ENCODE measurements at regions not wholly inside any gene's neighbourhood (a gene's known extent, or its start where the extent isn't known, plus 50 kb on each side); places are given as distances from the start of the nearest gene placed in this dataset.
"Not testable (repeated sequence)": the region's sequence is repeated elsewhere in the genome, so short reads cannot be mapped to it uniquely, and the experiment has no call there.

- no peak overlapping the region for H3K27ac ChIP-seq
- no peaks in the 10 kb centered on the region for H3K27me3 ChIP-seq
- TF ChIP-seq POLR2A (IDR thresholded peaks at IDR 0.05), result no peak
- TF ChIP-seq, protein P1, sequence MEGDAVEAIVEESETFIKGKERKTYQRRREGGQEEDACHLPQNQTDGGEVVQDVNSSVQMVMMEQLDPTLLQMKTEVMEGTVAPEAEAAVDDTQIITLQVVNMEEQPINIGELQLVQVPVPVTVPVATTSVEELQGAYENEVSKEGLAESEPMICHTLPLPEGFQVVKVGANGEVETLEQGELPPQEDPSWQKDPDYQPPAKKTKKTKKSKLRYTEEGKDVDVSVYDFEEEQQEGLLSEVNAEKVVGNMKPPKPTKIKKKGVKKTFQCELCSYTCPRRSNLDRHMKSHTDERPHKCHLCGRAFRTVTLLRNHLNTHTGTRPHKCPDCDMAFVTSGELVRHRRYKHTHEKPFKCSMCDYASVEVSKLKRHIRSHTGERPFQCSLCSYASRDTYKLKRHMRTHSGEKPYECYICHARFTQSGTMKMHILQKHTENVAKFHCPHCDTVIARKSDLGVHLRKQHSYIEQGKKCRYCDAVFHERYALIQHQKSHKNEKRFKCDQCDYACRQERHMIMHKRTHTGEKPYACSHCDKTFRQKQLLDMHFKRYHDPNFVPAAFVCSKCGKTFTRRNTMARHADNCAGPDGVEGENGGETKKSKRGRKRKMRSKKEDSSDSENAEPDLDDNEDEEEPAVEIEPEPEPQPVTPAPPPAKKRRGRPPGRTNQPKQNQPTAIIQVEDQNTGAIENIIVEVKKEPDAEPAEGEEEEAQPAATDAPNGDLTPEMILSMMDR (IDR thresholded peaks at IDR 0.05), result no peak
- WGBS, 2 donors, result 80 to 91% methylated on average over 1 to 6 of the region's 6 CpGs
- H3K9me3 ChIP-seq, result no peaks in the 10 kb centered on the region
- H3K4me1 ChIP-seq, result peaks cover 0 to 14% (median 0%) of the 10 kb centered on the region in 3 donors
- H3K4me3 ChIP-seq, result no peak overlapping the region
- intact Hi-C loops (cut with DNase I), result no loop called here
- no peaks in the 10 kb centered on the region for H3K36me3 ChIP-seq
- no peak for DNase-seq
These were observed 69.1 kb upstream of the NREP start for GRCh38 chr5:111826064-111826463.

- Histone ChIP-seq H3K27ac (no peak overlapping the region), H3K36me3 (no peaks in the 10 kb centered on the region), H3K9me3 (peaks cover 0 to 9% (median 7%) of the 10 kb centered on the region in 3 donors), H3K27me3 (no peaks in the 10 kb centered on the region), H3K4me1 (no peaks in the 10 kb centered on the region), H3K4me3 (no peak overlapping the region)
- intact Hi-C loops (cut with DNase I), result no loop called here
- no peak for TF ChIP-seq POLR2A (IDR thresholded peaks at IDR 0.05)
- TF ChIP-seq, protein P1 (IDR thresholded peaks at IDR 0.05), result no peak
- no peak for DNase-seq
- 75 to 81% methylated on average over 5 of the region's 5 CpGs for WGBS, 2 donors
These were observed 63.1 kb upstream of the NREP start for GRCh38 chr5:111820072-111820471.

- H3K4me3 ChIP-seq; H3K27ac ChIP-seq; H3K4me1 ChIP-seq; H3K36me3 ChIP-seq; intact Hi-C loops (cut with DNase I); H3K27me3 ChIP-seq; DNase-seq; H3K9me3 ChIP-seq: not testable (repeated sequence)
- 88 to 90% methylated on average over 1 of the region's 1 CpG for WGBS, 2 donors
These were observed 62.0 kb upstream of the NREP start for GRCh38 chr5:111819028-111819427.

DNA sequence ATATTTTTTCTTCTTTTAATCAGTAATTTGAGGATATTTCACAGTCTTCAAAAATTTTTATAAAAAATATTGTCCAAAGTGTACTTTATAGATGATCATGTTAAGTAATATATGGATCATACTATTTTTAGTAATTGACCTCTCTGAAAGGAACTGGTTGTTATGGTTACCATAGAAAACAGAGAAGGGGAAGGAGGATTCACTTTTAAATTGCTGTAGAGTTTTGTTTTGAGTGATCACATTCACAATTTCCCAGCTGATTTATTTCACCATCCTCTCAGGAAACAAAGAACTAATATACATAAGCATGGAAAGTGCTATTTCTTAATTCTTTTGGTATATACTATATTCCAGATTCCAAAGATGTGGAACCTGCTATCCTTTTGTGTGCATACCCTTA, 56.5 kb upstream of the NREP start:
- Histone ChIP-seq H3K9me3 (no peaks in the 10 kb centered on the region), H3K4me1 (no peaks in the 10 kb centered on the region), H3K27me3 (no peaks in the 10 kb centered on the region), H3K4me3 (no peak overlapping the region), H3K27ac (no peak overlapping the region), H3K36me3 (no peaks in the 10 kb centered on the region)
- intact Hi-C loops (cut with DNase I), result no loop called here
- TF ChIP-seq POLR2A (IDR thresholded peaks at IDR 0.05), result no peak
- no peak for DNase-seq

DNA sequence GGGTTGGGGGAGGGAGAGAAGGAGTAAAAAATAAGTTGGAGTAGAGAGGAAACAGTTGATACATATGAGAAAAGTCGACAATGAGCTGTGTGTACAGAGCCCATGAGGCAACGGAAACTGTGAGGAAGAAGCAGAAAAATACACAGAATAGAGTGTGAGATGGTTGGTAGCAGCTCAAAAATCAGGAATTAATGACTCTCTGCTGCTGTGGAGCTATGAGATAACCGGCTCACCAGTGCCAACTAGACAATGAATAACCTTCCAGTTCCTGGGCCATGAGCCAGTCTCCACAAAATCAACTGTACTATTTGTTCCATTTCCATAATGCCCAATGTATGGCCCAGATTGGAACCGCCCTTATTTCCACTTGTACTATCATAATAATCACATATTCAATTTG, 53.1 kb upstream of the NREP start:
- H3K4me3 ChIP-seq, result no peak overlapping the region
- H3K4me1 ChIP-seq, result no peaks in the 10 kb centered on the region
- intact Hi-C loops (cut with DNase I), result no loop called here
- 63 to 65% methylated on average over 4 of the region's 4 CpGs for WGBS, 2 donors
- H3K36me3 ChIP-seq, result no peaks in the 10 kb centered on the region
- no peaks in the 10 kb centered on the region for H3K27me3 ChIP-seq
- H3K9me3 ChIP-seq, result no peaks in the 10 kb centered on the region
- DNase-seq, result no peak
- H3K27ac ChIP-seq, result no peak overlapping the region
- no peak for TF ChIP-seq POLR2A (IDR thresholded peaks at IDR 0.05)
- TF ChIP-seq, protein P1 (IDR thresholded peaks at IDR 0.05), result no peak

All from esophagus squamous epithelium (tissue), 5 donors.